ENCODE measurements at regions not wholly inside any gene's neighbourhood (a gene's known extent, or its start where the extent isn't known, plus 50 kb on each side); places are given as distances from the start of the nearest gene placed in this dataset.

DNA sequence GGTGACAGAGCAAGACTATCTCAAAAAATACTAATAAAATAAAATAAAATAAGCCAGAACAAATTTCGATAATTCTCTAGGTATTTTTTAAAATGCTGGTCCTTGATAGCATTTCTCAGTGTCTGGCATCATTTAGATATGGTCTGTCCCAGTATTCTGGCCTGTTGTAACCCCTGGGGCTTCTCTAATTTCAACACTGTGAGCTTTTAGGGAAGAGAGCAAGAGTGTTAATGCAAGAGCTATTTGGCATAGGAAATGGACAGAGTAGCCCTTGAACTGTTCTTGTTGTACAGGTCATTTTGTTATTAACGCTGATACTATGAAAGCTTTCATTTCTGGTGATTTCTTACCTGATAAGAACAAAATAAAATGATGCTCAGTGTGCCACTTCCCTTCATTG, 112.2 kb upstream of the ZNF608 start:
- WGBS, 4 donors, result 57 to 85% (median 78%) methylated on average over 2 of the region's 2 CpGs
- TF ChIP-seq, protein P1, sequence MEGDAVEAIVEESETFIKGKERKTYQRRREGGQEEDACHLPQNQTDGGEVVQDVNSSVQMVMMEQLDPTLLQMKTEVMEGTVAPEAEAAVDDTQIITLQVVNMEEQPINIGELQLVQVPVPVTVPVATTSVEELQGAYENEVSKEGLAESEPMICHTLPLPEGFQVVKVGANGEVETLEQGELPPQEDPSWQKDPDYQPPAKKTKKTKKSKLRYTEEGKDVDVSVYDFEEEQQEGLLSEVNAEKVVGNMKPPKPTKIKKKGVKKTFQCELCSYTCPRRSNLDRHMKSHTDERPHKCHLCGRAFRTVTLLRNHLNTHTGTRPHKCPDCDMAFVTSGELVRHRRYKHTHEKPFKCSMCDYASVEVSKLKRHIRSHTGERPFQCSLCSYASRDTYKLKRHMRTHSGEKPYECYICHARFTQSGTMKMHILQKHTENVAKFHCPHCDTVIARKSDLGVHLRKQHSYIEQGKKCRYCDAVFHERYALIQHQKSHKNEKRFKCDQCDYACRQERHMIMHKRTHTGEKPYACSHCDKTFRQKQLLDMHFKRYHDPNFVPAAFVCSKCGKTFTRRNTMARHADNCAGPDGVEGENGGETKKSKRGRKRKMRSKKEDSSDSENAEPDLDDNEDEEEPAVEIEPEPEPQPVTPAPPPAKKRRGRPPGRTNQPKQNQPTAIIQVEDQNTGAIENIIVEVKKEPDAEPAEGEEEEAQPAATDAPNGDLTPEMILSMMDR (IDR thresholded peaks at IDR 0.05), result no peak
- TF ChIP-seq POLR2A (IDR thresholded peaks at IDR 0.05), result no peak
- Histone ChIP-seq H3K9me3 (peaks cover 0 to 1% (median 0%) of the 10 kb centered on the region in 12 donors), H3K4me1 (peaks cover 0 to 16% (median 0%) of the 10 kb centered on the region in 12 donors), H3K36me3 (no peaks in the 10 kb centered on the region), H3K27ac (peak overlapping the region in 1 of 12 donors; percentile 3), H3K4me3 (no peak overlapping the region), H3K27me3 (no peaks in the 10 kb centered on the region)
- DNase-seq (no peak), ATAC-seq (peak; percentile 26 to 81 (median 67))
- intact Hi-C loops (cut with DNase I), result no loop called here

DNA sequence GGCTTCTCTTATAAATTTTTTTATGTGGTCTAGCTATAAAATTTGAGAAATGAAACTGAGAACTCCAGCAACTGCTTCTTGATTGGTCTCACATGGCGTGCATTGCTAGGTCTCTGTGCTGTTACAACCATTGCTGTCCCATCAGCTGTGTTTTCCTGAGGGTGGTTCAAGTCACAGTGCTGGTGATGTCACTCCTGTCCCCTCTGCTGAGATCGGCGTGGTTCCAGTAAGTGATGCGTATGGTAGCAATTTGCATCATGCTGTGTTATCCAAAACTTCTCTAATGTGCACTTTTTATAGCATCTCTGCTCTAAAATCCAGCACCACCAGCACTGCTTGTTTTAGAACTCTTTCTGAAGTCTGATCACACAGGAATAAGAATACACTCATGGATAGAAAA, 112.6 kb upstream of the ZNF608 start:
- ATAC-seq, result peak; percentile 37 to 68 (median 60)
- Histone ChIP-seq H3K27ac (peak overlapping the region in 1 of 12 donors; percentile 3), H3K9me3 (peaks cover 0 to 5% (median 0%) of the 10 kb centered on the region in 12 donors), H3K27me3 (no peaks in the 10 kb centered on the region), H3K4me1 (peaks cover 0 to 16% (median 0%) of the 10 kb centered on the region in 12 donors), H3K36me3 (no peaks in the 10 kb centered on the region), H3K4me3 (no peak overlapping the region)
- WGBS, 4 donors, result 73 to 84% (median 83%) methylated on average over 4 of the region's 4 CpGs
- no peak for TF ChIP-seq POLR2A (IDR thresholded peaks at IDR 0.05)
- TF ChIP-seq, protein P1 (IDR thresholded peaks at IDR 0.05), result no peak
- DNase-seq, result peak in 1 of 5 donors; percentile 54
- intact Hi-C loops (cut with DNase I), result no loop called here

DNA sequence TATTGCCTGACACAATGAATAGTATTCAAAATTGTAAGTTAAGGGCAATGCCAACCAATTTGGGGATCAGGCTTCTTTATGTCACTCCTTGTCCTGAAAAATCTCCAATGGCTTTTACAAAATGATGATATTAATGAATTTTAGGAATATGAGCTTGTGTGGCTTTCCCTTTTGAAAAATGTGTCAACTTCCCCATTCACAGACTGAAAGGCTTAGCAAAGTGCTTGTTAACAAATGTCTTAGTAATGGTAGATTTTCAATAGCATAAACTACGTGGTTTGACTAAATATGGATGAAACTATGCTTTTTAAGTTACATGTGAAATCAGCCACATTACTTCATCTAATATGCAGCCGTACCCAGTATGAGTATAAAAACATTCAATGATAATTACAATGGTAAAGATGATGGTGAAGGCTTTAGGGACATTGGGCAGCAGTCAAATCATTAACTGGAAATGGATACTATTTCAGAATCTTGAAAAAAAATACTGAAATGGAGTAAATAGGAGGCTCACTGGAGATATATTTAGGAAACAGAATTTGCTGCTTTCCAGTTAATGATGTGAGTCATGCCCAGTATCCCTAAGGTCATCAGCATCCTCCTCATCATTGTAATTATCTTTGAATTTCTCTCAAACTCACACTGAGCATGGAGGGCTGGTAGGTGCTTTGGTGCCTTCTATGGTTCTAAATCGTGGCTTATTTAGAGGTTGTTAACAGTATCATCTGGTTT, 113.3 kb upstream of the ZNF608 start:
- ATAC-seq (no peak), DNase-seq (no peak)
- Histone ChIP-seq H3K9me3 (peaks cover 0 to 5% (median 0%) of the 10 kb centered on the region in 12 donors), H3K4me1 (peaks cover 0 to 16% (median 0%) of the 10 kb centered on the region in 12 donors), H3K27ac (no peak overlapping the region), H3K4me3 (no peak overlapping the region), H3K36me3 (no peaks in the 10 kb centered on the region), H3K27me3 (no peaks in the 10 kb centered on the region)
- intact Hi-C loops (cut with DNase I), result no loop called here
- 84 to 90% (median 89%) methylated on average over 3 of the region's 3 CpGs for WGBS, 4 donors
- no peak for TF ChIP-seq POLR2A (IDR thresholded peaks at IDR 0.05)
- TF ChIP-seq, protein P1 (IDR thresholded peaks at IDR 0.05), result no peak

DNA sequence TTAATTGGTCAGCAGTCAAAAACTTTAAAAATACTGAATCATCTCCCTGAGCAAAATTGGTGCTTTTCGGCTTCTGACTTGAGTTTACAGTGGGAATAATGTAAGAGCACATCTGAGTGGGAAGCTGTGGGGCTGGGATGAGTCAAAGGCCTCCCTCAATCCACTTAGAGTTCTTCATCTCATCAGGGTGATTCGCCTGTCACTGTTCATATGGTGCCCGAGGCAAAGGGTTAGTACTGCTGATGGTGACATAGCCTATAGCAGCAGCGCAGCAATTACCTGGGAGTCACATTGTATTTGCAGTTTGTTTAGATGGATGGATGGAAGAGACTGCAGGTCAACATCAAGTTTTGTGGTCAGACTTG, 113.8 kb upstream of the ZNF608 start:
- Histone ChIP-seq H3K4me3 (no peak overlapping the region), H3K27ac (no peak overlapping the region), H3K36me3 (no peaks in the 10 kb centered on the region), H3K9me3 (peaks cover 0 to 5% (median 0%) of the 10 kb centered on the region in 12 donors), H3K27me3 (no peaks in the 10 kb centered on the region), H3K4me1 (peaks cover 0 to 16% (median 0%) of the 10 kb centered on the region in 12 donors)
- DNase-seq, result no peak
- intact Hi-C loops (cut with DNase I), result no loop called here
- TF ChIP-seq, protein P1 (IDR thresholded peaks at IDR 0.05), result no peak
- no peak for TF ChIP-seq POLR2A (IDR thresholded peaks at IDR 0.05)
- 77 to 99% (median 96%) methylated on average over 4 of the region's 4 CpGs for WGBS, 4 donors
- no peak for ATAC-seq
